NCI-H1105 treated with DMSO at 0.1 percent for 48 hours (cell line): ENCODE measurements at regions not wholly inside any gene's neighbourhood (a gene's known extent, or its start where the extent isn't known, plus 50 kb on each side); places are given as distances from the start of the nearest gene placed in this dataset.
A peak's percentile ranks its signal among the peaks of the same experiment; 100 is the strongest.
"Not testable (repeated sequence)": the region's sequence is repeated elsewhere in the genome, so short reads cannot be mapped to it uniquely, and the experiment has no call there.

Experiments
- DNase-seq: peaks from one replicate; lab custom pipeline; 2025; lab: John Stamatoyannopoulos, UW

DNA sequence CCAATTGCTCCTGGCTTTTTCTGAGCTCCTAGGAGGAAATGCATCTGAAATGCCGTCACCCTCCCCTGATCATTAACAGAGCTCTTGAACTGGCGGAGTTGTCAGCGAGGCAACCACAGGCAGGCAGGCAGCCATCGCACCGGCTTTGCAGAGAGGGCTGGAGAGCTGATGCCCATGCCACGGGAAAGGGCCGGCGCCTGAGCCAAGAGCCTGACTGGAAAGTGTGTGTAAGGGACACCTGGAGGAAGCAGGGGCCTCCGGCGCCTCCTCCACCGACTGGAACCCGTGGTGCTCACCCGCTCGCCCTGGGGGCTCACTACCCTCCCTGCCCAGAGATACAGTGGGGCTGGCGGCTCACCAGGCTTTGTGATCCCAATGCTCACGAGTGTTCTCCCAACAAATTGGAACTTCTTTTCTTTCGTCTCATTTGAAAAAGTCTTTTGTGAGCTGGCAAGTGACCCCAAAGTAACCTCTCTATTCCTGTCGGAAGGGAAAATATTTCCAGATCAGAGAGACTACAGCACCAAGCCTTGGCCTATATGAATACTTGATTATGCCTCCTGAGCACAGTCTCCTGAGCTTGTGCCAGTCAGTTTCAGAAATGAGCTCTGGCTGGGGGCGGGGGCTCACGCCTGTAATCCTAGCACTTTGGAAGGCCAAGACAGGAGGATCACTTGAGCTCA, 97.7 kb upstream of the SLC25A33 start:
- no peak for DNase-seq

DNA sequence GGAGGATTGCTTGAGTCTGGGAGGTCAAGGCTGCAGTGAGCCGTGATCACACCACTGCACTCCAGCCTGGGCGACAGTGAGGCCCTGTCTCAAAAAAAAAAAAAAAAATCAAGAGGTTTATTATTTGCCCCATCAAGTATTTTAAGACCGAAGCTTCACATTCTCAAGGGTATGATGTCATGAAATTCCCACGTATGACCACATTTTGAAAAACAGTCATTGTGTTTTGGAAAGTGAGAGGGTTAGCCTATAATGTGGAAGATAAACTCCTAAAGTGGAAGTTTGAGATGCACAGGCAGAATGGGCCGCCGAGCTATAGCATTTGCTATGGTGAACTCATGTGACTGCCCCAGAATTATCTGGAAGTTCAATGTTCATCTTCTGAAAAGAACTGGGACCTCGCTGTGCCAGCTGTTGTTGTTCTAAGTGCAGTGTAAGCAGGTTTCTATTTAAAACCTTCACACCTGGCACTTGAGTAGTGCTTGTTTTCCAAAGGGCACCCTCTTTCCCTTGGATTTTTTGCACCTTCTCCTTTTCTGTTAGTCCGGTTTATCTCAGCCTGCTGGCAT, 96.9 kb upstream of the SLC25A33 start:
- no peak for DNase-seq

DNA sequence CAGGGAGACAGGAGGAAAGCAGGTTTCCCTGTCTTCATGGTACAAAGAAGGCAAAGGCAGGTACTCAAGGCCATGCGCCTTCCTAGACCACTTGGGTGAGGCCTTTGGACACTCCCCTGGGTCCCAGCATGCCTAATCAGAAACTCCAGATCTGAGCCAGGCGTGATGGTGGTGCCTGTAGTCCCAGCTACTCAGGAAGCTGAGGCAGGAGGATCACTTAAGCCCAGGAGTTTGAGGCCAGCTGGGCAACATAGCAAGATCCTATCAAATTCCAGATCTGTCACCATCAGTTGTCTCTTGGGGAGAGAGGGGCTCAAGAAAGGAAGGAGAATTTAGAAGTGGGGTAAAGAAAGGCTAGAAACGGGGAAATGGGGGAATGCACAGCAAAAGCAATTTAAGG, 96.3 kb upstream of the SLC25A33 start:
- no peak for DNase-seq

DNA sequence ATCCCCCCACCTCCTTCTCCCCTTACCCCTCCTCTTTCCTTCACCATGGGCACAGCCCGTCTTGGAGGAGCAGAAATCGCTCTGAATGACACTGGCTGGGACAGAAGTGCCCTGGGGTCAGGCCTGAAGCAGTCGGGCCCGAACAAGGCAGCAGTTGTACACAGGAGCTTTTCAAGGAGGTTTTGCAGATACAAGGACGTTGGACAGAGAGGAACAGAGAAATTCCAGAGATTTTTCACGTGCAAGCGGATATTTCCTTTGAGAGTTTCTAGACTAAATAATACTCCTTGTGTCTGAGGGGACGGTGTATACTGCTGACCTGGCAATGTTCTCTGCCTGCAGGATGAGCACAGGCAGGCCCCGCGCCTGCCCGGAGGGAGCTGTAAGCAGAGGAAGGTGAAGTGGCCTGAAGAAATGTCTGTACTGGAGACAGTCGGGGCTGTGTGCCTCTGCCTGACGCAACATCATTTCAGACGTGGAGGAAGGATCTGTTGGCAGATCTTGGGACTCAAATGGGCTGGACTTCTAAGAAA, 95.3 kb upstream of the SLC25A33 start:
- no peak for DNase-seq

DNA sequence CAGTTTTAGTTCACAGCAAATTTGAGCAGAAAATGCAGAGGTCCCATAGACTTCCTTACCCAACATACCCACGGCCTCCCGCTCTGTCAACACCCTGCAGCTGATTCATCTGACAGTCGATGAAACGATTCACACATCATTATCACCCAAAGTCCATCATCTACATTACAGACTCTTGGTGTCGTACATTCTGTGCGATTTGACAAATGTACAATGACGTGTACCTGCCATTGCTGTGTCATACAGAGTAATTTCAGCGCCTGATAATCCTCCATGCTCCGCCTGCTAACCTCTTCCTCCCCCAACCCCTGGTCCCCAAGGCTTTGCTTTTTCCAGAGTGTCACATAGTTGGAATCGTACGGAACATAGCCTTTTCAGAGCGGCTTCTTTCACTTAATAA, 94.7 kb upstream of the SLC25A33 start:
- no peak for DNase-seq

DNA sequence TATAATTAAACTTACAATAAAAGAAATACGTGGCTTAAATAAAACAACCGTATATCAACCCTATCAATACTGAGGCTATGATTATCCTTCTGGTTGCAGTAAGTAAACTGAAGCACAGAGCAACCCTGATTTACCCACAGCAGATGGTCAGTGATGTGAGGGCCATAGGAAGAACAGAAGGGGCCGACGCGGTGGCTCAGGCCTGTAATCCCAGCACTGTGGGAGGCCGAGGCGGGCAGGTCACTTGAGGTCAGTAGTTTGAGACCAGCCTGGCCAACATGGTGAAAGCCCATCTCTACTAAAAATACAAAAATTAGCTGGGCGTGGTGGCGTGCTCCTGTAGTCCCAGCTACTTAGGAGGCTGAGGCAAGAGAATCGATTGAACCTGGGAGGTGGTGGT, 94.2 kb upstream of the SLC25A33 start:
- DNase-seq = not testable (repeated sequence)

DNA sequence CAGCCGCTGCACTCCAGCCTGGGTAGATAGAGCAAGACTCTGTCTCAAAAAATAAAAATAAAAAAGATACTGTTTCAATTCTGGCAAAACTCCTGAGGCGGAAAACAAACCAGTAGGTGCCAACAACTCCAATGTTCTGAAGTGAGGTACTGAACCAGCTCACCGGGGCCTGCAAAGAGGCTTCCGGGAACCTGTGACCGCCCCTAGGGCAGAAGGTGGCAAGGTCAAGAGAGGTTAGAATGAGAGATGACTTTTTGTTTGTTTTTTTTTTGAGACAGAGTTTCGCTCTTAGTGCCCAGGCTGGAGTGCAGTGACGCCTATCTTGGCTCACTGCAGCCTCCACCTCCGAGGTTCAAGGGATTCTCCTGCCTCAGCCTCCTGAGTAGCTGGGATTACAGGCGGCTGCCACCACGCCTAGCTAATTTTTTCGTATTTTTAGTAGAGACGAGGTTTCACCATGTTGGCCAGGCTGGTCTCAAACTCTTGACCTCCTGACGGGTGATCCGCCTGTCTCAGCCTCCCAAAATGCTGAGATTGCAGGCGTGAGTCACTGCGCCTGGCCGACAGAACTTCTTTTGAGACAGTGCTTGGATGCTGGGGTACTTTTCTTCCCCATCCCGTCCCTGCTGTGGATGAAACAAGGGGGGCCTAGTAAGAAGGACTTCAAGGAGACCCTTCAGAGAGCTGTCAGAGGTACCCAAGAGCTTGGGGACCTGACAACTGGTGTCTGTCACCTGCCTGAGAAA, 91.9 kb upstream of the SLC25A33 start:
- no peak for DNase-seq

DNA sequence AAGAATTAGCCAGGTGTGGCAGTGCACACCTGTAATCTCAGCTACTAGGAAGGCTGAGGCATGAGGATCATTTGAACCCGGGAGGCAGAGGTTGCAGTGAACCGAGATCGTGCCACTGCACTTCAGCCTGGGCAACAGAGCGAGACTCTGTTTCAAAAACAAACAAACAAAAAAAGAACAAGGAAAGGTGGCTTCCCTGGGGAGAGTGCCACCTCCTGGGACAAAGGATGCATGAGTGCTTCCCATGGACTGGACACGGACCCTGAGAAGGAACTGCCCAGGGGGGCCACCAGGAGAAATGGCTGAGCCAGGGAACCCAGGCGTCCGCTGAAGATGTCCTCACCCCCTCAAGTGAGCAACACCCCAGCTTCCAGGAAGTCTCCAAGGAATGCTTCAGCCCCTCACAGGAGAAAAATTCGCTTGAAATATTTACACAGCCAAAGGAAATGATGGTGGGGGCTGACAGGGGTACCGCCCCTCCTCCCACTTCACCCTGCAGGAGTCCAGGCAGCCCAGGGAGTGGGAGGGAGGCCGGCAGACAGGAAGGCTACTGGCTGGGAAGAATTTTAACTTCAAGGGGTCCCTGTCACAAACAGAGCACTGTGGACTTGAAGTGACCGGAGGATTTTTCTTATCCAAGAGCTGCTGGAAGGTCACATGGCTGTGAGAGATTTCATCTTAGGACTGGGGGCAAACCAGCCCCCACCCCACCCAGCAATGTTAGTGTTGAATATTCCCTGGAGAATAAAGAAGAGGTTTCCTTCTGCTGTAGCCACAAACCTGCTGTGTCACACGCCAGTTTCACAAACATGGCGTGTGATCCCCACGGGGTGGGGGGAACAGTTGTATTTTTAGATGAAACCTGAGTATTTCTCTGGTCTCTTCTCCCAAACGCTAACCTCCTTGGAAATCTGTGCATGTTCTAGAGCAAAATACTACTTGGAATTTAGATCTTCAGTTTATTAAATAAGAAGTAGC, 90.8 kb upstream of the SLC25A33 start:
- no peak for DNase-seq

DNA sequence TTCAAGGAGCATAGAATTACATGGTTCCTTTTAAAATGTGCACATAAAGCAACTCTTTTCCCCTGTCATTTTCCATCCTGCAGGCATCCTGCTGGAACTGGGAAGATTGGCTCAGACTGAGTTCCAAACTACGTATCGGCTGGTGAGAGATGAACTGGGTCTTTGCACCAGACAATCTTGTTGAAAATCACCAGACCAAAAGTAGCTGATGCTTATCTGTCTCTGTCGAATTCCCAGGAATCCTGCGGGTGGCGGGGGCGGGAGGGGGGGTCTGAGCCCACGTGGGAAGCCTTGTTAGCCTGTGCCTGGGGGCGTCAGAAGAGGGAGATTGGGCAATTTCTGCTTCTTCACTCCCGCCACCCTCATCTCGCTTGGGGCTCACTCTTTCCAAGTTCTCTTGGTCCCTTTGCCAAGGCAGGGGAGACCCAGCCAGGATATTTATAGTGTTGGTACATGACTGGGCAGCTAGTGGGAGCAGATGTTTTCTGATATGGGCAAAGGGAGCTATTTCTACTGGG, 90.1 kb upstream of the SLC25A33 start:
- DNase-seq = no peak

DNA sequence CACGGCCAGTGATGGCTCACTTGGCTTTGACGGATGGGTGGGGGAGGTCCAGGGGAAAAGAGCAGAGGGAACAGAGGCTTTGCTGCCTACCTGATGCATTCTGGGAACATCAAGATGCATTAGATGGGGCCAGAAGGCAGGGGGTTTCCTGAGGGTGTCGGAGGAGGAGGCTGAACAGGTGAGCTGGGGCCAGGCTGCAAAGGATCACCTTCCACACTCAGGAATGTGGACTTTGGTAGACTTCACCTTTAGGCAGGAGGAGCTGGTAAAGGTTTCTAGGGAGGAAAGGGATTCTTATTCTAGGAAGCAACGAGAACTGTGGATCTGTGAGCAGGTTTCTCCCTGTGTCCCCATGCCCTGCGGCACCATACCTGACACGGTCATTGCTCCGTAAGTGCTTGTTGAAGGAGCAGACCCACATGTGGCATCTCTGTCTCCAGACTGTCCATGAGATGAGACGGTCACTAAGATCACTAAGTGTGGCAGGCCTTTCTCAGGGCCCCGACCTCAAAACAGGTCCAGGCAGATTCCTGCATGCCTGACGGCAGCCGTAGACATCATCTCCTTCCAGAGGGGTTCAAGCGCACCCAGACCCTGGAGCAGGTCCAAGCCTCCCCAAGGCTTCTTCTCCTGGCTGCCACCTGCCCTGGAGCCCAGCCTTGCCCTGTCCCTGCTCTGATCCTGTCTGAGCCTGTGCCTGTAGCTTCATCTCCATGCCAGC, 89.1 kb upstream of the SLC25A33 start:
- no peak for DNase-seq

DNA sequence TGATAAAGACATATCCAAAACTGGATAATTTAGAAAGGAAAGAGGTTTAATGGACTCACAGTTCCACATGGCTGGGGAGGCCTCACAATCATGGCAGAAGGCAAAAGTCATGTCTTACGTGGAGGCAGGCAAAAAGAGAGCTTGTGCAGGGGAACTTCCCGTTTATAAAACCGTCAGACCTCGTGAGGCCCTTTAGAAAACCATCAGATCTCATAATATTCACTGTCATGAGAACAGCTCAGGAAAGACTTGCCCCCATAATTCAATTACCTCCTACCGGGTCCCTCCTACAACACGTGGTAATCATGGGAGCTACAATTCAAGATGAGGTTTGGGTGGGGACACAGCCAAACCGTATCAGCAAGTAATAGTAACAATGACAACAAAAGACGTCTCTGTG, 88.2 kb upstream of the SLC25A33 start:
- DNase-seq = no peak

DNA sequence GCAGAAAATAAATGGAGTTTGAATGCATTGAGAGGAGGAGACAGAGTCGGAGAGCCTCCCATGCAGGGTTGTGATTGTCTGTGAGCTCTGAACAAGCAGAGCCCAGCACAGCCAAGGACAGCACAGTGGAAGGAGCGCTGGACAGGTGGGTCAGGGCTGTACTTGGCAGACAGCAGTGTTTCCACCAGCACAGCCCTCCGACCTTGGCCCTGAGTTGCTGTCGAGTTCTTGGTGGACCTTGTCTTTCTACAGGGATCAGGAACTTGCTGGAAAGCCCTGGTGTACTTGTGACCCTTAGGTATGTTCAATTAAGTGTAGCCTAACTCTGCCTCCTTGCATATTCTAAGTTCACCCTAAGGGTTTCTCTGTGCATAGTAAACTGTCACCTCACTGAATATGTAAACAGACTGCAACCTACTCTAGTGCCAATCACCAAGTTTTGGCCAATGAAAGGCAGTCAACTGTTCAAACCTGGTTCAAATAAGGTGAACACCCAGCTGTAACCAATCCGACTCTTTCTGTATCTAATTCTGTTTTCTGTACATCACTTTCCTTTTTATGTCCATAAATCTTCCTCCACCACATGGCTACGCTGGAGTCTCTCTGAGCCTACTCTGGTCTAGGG, 86.6 kb upstream of the SLC25A33 start:
- no peak for DNase-seq

DNA sequence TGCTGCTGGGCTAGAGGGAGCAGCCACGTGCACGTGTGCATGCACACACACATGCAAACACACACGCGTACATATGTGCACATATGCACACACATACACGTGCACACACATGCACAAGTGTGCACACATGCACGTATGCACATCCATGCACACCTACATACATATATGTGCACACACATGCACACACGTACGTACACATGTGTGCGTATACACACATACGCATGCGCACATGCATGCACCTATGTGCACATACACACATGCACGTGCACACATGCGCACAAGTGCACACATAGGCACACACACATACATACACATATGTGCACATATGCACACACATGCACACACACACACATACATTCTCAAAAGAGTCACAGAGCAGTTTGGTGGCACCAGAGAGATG, 85.9 kb upstream of the SLC25A33 start:
- DNase-seq = no peak

DNA sequence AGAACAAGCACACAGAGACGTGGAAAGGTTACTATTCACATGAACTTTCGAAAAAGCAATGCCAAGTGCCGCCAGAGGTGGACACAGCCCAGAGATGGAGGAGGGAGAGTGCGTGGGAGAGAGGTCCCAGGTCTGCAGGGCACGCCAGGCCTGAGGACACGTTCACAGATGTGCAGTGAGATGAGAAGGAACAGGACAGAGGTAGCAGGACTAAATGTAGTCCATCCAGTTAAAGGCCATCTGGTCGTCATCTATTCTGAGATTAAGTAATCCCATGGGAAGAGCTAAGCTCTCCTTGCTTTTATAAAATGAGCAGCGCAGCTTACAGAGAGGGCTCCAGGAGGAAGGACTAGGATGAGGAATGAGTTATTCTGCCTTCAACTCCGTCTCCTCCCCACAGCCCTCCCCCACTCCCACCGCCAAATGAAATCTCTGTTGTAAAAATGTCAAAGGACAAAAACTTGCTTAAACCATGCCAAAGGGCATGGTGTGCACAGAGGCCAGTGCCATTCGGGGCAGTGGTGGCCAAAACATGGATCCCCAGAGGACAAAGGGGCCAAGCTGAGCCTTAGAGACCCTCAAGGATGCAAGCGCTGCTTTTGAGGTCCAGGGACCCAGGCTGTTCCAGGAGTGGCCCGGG, 85.4 kb upstream of the SLC25A33 start:
- no peak for DNase-seq

DNA sequence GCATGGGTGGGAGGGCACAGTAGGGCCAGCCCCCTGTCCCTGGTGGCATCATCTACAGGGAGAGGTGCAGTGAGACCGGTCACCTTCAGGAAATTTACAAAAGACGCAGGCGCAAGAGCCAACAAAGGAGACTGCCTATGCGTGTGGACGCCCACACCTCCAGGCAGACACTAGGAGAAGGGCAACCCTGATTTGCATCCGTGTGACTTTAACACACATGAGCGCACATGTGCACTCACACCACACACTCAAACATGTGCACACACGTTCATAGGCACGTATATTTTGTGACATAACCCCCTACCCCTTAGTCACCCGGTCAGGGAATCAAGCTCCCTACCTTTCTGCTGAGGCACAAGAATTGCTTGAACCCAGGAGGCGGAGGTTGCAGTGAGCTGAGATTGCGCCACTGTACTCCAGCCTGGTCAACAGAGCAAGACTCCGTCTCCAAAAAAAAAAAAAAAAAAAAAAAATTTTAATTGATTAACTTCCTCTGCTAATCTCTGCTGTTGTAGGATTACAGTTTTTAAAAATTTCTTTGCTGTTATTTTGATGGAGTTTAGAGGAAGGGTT, 84.7 kb upstream of the SLC25A33 start:
- DNase-seq = no peak

DNA sequence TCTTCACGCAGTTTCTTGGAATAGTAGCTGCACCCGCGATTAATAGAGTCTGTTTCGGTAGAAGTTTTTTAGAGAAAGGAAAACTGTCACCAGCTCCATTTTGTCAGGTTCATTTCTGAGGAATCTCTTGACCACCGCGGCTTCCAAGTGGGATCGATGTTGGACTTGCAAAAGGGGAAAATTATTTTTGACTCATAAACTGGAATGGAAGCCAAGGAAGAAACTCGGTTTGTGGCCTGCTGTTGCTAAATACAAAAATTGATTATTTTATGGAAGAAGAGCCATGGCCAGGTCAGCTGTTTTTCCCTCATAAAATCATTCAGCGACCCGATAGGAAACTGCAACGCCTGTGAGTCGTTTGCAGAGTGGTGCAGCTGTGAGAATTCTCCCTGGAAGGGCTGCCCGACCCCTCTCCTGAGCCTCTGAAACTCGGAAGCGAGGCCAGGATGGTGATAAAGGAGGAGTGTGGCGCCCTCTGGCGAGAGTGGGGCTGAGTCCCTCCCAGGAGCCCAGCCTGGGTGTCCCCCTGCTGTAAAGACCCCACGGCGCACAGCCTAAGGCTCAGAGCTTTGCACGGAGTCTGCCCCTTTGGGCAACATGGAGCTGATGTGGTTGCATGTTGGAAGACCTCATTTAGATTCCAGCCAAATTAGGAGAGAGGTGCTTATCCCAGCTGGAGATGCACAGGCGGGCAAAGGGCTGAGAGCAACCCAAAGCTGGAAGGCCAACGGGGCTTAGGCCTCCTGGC, 83.6 kb upstream of the SLC25A33 start:
- DNase-seq = no peak

DNA sequence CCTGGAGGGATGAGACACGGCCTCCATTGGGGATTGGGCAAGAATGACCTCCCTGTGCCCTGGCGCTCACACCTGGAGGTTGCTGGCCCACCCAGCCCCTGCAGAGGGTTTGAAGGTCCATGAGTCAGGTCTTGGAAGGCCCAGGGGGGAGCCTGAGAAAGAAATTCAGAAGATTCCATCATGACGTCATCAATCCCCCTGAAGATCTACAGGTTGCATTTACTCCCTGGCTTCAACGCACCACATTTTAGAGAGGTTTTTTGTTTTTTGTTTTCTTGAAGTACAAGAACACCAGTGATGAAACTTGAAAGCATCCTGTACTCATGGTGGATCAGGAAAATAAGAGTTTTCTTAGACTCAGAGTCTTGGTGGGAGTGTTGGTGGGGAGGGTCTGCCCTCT, 82.4 kb upstream of the SLC25A33 start:
- DNase-seq = no peak

DNA sequence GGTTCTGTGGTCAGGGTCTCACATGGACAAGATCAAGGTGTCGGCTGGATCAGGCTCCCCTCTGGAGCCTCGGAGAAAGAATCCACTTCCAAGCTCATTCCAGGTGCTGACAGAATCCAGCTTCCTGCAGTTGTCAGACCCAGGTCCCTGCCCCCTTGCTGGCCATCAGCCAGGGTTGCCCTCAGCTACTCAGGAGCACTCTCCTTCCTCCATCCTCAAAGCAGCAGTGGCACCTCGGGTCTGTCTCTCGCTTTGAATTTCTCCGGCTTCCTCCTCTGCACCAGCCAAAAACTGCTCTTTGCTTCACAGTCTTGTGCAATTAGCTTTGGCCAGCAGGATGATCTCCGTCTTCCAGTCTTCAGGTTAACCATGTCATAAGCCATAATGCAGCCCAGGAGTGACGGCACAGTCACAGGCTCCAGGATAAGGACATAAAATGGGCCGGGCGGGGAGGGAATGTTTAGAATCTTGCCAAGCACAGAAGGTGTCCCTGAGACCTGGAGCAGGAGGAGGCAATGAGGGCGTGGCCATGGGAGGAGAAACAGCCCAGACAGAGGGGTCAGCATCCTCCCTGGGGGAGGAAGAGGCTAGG, 79.4 kb upstream of the SLC25A33 start:
- peak; percentile 8 for DNase-seq

DNA sequence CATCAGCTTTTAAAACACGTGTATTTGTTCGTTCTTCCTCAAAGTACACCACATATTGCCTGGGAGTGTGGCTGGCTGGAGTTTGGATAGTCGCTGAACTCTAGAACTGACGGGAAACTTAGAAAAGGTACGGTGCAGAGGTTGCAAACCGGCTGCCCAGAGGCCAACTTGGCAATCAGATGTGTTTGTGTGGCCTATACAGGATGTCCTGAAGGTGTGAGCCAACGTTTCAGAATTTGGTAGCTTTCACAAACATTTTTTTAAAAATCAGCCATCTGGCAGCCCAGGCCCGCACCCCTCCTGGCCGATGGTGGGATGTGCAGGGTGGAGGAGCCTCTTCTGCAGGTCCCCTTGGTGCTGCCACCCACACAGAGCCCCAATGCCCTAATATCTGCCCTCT, 73.6 kb upstream of the SLC25A33 start:
- DNase-seq = no peak
